ENCODE measurements at regions not wholly inside any gene's neighbourhood (a gene's known extent, or its start where the extent isn't known, plus 50 kb on each side); places are given as distances from the start of the nearest gene placed in this dataset.

DNA sequence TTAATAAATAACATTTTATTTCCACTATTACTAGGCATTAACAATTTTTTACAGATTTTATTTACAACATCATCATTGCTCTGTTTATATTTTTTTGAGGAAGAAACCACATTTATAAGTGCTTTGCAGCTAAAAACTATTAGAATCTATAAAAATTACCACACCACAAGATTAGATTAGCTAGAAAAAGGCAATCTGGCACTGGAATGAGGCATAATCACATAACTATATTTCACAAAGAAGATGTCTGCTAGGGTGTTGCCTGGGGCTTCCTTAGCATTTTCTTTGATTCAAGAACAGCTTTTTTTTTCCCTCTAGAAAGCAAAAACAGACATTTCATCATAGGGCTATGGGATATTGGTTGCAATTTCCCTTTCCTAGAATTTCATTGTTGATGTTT lies 2169.2 kb downstream of the MRPL39 start:
- Histone ChIP-seq H3K36me3 (ENCODE audit: insufficient read depth) (no peaks in the 10 kb centered on the region), H3K27me3 (ENCODE audit: insufficient read depth, low read depth) (no peaks in the 10 kb centered on the region), H4K20me1 (ENCODE audit: insufficient read depth) (no peaks in the 10 kb centered on the region), H3K4me3 (IDR thresholded peaks at IDR 0.05; ENCODE audit: insufficient read depth, low read depth, low read length) (no peak overlapping the region), H3K27ac (no peak overlapping the region), H3K4me1 (ENCODE audit: low read depth, poor library complexity, severe bottlenecking) (no peaks in the 10 kb centered on the region), H2AFZ (ENCODE audit: low read depth) (no peak overlapping the region), H3K4me2 (no peak overlapping the region), H3K9ac (no peak overlapping the region), H3K79me2 (ENCODE audit: insufficient read depth, low read depth) (no peaks in the 10 kb centered on the region)
- TF ChIP-seq, protein P1, sequence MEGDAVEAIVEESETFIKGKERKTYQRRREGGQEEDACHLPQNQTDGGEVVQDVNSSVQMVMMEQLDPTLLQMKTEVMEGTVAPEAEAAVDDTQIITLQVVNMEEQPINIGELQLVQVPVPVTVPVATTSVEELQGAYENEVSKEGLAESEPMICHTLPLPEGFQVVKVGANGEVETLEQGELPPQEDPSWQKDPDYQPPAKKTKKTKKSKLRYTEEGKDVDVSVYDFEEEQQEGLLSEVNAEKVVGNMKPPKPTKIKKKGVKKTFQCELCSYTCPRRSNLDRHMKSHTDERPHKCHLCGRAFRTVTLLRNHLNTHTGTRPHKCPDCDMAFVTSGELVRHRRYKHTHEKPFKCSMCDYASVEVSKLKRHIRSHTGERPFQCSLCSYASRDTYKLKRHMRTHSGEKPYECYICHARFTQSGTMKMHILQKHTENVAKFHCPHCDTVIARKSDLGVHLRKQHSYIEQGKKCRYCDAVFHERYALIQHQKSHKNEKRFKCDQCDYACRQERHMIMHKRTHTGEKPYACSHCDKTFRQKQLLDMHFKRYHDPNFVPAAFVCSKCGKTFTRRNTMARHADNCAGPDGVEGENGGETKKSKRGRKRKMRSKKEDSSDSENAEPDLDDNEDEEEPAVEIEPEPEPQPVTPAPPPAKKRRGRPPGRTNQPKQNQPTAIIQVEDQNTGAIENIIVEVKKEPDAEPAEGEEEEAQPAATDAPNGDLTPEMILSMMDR (conservative IDR thresholded peaks at IDR 0.05; ENCODE audit: low read depth, low read length): no peak

DNA sequence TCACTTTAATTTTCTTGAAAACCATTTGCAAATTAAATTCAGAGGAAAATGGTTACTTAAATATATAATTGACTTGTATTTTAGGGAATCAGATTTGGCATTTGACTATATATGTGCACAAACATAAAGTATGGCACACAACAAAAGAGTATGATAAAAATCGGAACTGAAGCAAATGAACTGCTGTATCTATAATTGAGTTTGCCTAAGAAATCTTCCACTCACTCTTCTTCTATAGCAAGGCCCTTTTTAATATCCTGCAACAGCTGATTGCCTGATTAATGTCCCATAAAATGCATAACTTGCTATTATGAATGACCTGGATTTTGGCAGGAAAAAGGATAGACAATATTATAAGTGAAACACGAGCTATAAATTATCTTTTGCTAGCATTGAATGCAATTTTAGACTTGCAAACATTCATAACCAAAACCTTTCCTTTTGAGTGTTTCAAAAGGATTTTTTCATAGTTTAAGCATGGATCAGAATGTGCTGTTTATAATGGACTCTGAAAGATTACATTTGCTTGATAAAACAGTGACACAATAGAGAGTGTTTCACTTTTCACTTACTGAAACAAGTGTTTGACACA lies 2204.3 kb downstream of the MRPL39 start:
- no peaks in the 10 kb centered on the region for H4K20me1 ChIP-seq (ENCODE audit: insufficient read depth)
- no peaks in the 10 kb centered on the region for H3K27me3 ChIP-seq (ENCODE audit: insufficient read depth, low read depth)
- no peaks in the 10 kb centered on the region for H3K36me3 ChIP-seq (ENCODE audit: insufficient read depth)
- H3K4me2 ChIP-seq: no peak overlapping the region
- no peak overlapping the region for H3K27ac ChIP-seq
- H3K9ac ChIP-seq: no peak overlapping the region
- H3K79me2 ChIP-seq (ENCODE audit: insufficient read depth, low read depth): no peaks in the 10 kb centered on the region
- TF ChIP-seq, protein P1 (conservative IDR thresholded peaks at IDR 0.05; ENCODE audit: low read depth, low read length): no peak
- no peak overlapping the region for H3K4me3 ChIP-seq (IDR thresholded peaks at IDR 0.05; ENCODE audit: insufficient read depth, low read depth, low read length)
- H3K4me1 ChIP-seq (ENCODE audit: low read depth, poor library complexity, severe bottlenecking): no peaks in the 10 kb centered on the region
- no peak overlapping the region for H2AFZ ChIP-seq (ENCODE audit: low read depth)

DNA sequence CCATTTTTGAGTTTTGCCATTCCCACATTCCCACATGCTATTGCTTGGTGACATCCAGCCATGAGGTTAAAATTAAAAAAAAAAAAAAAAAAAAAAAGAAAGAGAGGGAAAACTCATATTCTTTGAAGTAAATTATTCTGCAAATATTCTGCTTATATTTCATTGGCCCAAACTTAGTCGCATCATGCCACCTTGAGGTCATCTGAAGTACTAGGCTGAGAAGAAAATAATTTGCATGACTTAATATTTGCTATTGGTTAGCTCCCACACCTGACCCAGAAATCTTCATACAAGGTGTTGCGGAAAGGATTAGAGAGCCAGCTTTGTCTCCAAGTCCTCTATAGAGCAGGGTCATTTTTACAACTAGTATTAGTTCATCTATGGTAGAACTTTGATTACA lies 2206.0 kb downstream of the MRPL39 start:
- Histone ChIP-seq H3K9ac (no peak overlapping the region), H3K27ac (no peak overlapping the region), H3K4me2 (no peak overlapping the region), H3K4me3 (IDR thresholded peaks at IDR 0.05; ENCODE audit: insufficient read depth, low read depth, low read length) (no peak overlapping the region), H3K27me3 (ENCODE audit: insufficient read depth, low read depth) (no peaks in the 10 kb centered on the region), H3K4me1 (ENCODE audit: low read depth, poor library complexity, severe bottlenecking) (no peaks in the 10 kb centered on the region), H3K79me2 (ENCODE audit: insufficient read depth, low read depth) (no peaks in the 10 kb centered on the region), H4K20me1 (ENCODE audit: insufficient read depth) (no peaks in the 10 kb centered on the region), H2AFZ (ENCODE audit: low read depth) (no peak overlapping the region), H3K36me3 (ENCODE audit: insufficient read depth) (no peaks in the 10 kb centered on the region)
- TF ChIP-seq, protein P1 (conservative IDR thresholded peaks at IDR 0.05; ENCODE audit: low read depth, low read length): peak; percentile 48; the same call in 1 of the 2 replicates

DNA sequence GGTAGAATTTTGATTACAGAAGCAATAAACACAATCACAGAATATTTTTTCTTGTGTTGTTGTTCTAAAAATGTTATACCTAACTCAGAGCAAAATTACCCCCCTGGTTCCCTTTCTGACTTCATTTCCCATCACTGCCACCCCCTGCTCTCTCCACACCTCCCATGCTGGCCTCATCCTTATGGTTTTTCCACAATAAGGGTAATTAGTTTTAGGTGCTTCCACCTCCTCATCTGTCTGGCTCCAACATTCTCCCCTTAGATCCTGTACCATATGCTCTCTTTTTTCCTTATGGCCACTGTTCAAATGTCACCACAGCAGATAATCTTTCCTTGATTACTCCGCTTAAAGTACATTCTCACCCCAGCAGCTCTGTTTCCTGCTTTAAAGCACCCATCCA lies 2208.6 kb downstream of the MRPL39 start:
- no peak overlapping the region for H3K4me2 ChIP-seq
- TF ChIP-seq, protein P1 (conservative IDR thresholded peaks at IDR 0.05; ENCODE audit: low read depth, low read length): no peak
- no peaks in the 10 kb centered on the region for H3K36me3 ChIP-seq (ENCODE audit: insufficient read depth)
- no peak overlapping the region for H3K27ac ChIP-seq
- H3K27me3 ChIP-seq (ENCODE audit: insufficient read depth, low read depth): no peaks in the 10 kb centered on the region
- H2AFZ ChIP-seq (ENCODE audit: low read depth): no peak overlapping the region
- no peak overlapping the region for H3K4me3 ChIP-seq (IDR thresholded peaks at IDR 0.05; ENCODE audit: insufficient read depth, low read depth, low read length)
- no peaks in the 10 kb centered on the region for H3K4me1 ChIP-seq (ENCODE audit: low read depth, poor library complexity, severe bottlenecking)
- no peaks in the 10 kb centered on the region for H3K79me2 ChIP-seq (ENCODE audit: insufficient read depth, low read depth)
- no peak overlapping the region for H3K9ac ChIP-seq
- no peaks in the 10 kb centered on the region for H4K20me1 ChIP-seq (ENCODE audit: insufficient read depth)
